GM12878 (cell line): ENCODE measurements at regions not wholly inside any gene's neighbourhood (a gene's known extent, or its start where the extent isn't known, plus 50 kb on each side); places are given as distances from the start of the nearest gene placed in this dataset.

Experiments used
- ATAC-seq: fragments of 200-7000 bp; cut with Tn5 transposase; 3 replicates; pipeline ENCODE4 v1.9.1; 2020; ENCODE audit warnings: mild to moderate bottlenecking, moderate library complexity
- BruUV-seq: library from RNA; stranded (reverse); fragments of 400-500 nt; replicated peaks from 2 replicates; lab custom pipeline; 2021; lab: Mats Ljungman, UMichigan
- CTCF ChIA-PET: fragments of 300-600 bp; sonication (Branson Sonifier 250); formaldehyde crosslinking; extraction: SDS; loops from one replicate; lab custom pipeline; 2021; ENCODE audit warnings: inconsistent platforms; lab: Yijun Ruan, JAX
- POLR2A ChIA-PET: fragments of 350-600 bp; formaldehyde crosslinking; extraction: SDS; loops from one replicate; lab custom pipeline; 2021; ENCODE audit warnings: inconsistent platforms; lab: Charles Lee
- RAD21 ChIA-PET: fragments of 300-600 bp; sonication (Branson Sonifier 250); formaldehyde crosslinking; loops from one replicate; lab custom pipeline; 2023; ENCODE audit warnings: antibody characterized with exemption; ENCODE audit not compliant: unreplicated experiment; lab: Charles Lee
- SMC1A ChIA-PET: fragments of 300-600 bp; sonication (Branson Sonifier 250); formaldehyde crosslinking; loops from one replicate; lab custom pipeline; 2023; ENCODE audit not compliant: unreplicated experiment, uncharacterized antibody; lab: Charles Lee
- DNase-seq: peaks from one replicate; pipeline ENCODE4 v3.0.0-alpha.2; 2011; ENCODE audit warnings: low read depth, low spot score
- FAIRE-seq: peaks from 3 replicates; lab custom pipeline; 2011; peaks lifted over from hg19 to GRCh38; lab: Jason Lieb, UNC
- H2AFZ ChIP-seq: 2 replicates; pipeline ENCODE4 v1.6.0; 2011; ENCODE audit warnings: low read depth, low read length, control low read depth; ENCODE audit not compliant: control insufficient read depth
- H3K27ac ChIP-seq: 2 replicates; pipeline ENCODE4 v1.5.1; 2011; ENCODE audit warnings: control low read depth; ENCODE audit not compliant: control insufficient read depth, insufficient read depth
- H3K27me3 ChIP-seq, 2 experiments: replicated peaks in 1 of 2; 2 replicates each; pipeline versions ENCODE4 v1.6.0 to v1.6.1; 2011; ENCODE audit warnings: low read length in 1 of 2; ENCODE audit not compliant: control insufficient read depth in 2 of 2, insufficient read depth in 2 of 2
- H3K36me3 ChIP-seq, 2 experiments: 2 replicates each; pipeline ENCODE4 v1.5.1; 2011; ENCODE audit warnings: low read length in 1 of 2; ENCODE audit not compliant: control insufficient read depth in 2 of 2, insufficient read depth in 2 of 2
- H3K4me1 ChIP-seq: 2 replicates; pipeline ENCODE4 v1.6.1; 2011; ENCODE audit warnings: mild to moderate bottlenecking, low read length, moderate library complexity, mixed read lengths; ENCODE audit not compliant: control insufficient read depth, insufficient read depth
- H3K4me2 ChIP-seq: 2 replicates; pipeline ENCODE4 v1.6.0; 2011; ENCODE audit warnings: control low read depth; ENCODE audit not compliant: control insufficient read depth, insufficient read depth
- H3K4me3 ChIP-seq: fragments of 200-600 bp; sonication (generic); 2 replicates; pipeline ENCODE4 v1.5.1; 2016
- H3K79me2 ChIP-seq: 2 replicates; pipeline ENCODE4 v1.6.0; 2011; ENCODE audit warnings: low read length; ENCODE audit not compliant: control insufficient read depth, insufficient read depth
- H3K9ac ChIP-seq: 2 replicates; pipeline ENCODE4 v1.8.0; 2011; ENCODE audit warnings: low read length, control low read depth, mixed read lengths; ENCODE audit not compliant: control insufficient read depth, insufficient read depth
- H3K9me3 ChIP-seq: replicated peaks from 3 replicates; pipeline ENCODE4 v1.5.1; 2011; ENCODE audit warnings: mild to moderate bottlenecking, low read length; ENCODE audit not compliant: control insufficient read depth, insufficient read depth
- H4K20me1 ChIP-seq: 2 replicates; pipeline ENCODE4 v1.6.0; 2011; ENCODE audit not compliant: control insufficient read depth, insufficient read depth
- CREM ChIP-seq: IDR thresholded peaks from 2 replicates; pipeline ENCODE4 v1.6.1; 2014; ENCODE audit warnings: antibody characterized with exemption, low read depth
- KAT2A ChIP-seq: conservative IDR thresholded peaks from 2 replicates; pipeline ENCODE4 v1.6.1; 2011; ENCODE audit warnings: low read depth, low read length; ENCODE audit not compliant: control insufficient read depth
- SUPT20H ChIP-seq: IDR thresholded peaks from 2 replicates; pipeline ENCODE4 v1.6.1; 2011; ENCODE audit warnings: low read depth, mild to moderate bottlenecking, low read length, moderate library complexity, borderline replicate concordance; ENCODE audit not compliant: control insufficient read depth
- TAF1 ChIP-seq: IDR thresholded peaks from 2 replicates; pipeline ENCODE4 v1.6.1; 2011; ENCODE audit warnings: mild to moderate bottlenecking, low read depth, low read length, borderline replicate concordance
- in situ Hi-C: fragments of 300-500 bp; cut with MboI; formaldehyde crosslinking; loops from 9 replicates; pipeline ENCODE4 v1.14.3; 2018; ENCODE audit warnings: mixed read lengths
- intact Hi-C: fragments of 100-400 bp; cut with micrococcal nuclease; formaldehyde crosslinking; loops from one replicate; pipeline ENCODE4 v1.14.2; 2022; ENCODE audit not compliant: unreplicated experiment
- TF ChIP-seq, protein P1 (sequence below): fragments of 450-650 bp; IDR thresholded peaks from 2 replicates; pipeline ENCODE4 v1.6.1; 2014; ENCODE audit warnings: mild to moderate bottlenecking
- TF ChIP-seq, protein P2 (sequence below): fragments of 450-650 bp; formaldehyde crosslinking; IDR thresholded peaks from 2 replicates; pipeline ENCODE4 v1.5.0; 2022; ENCODE audit warnings: mild to moderate bottlenecking, missing genetic modification characterization
- TF ChIP-seq, protein P3 (sequence below): IDR thresholded peaks from 2 replicates; pipeline ENCODE4 v1.6.1; 2012; ENCODE audit warnings: improper control_type of control experiment, low read depth, low read length; ENCODE audit not compliant: insufficient replicate concordance
- TF ChIP-seq, protein P4 (sequence below): fragments of 450-650 bp; IDR thresholded peaks from 2 replicates; pipeline ENCODE4 v1.6.1; 2017; ENCODE audit warnings: mild to moderate bottlenecking, moderate library complexity

DNA sequence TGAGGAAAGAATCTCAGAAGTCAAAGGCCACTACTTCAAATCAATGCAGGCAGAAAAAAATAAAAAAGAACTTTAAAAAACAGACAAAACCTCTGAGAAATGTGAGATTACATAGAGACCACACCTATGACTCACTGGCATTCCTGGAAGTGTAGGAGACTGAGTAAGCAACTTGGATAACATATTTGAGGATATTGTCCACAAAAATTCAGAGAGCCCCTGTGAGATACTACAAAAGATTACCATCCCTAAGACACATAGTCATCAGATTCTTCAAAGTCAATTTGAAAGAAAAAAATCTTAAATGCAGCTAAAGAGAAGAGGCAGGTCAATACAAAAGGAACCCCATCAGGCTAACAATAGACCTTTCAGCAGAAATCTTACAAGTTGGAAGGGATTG is 887.3 kb downstream of the NTRK3 start:
- RAD21 ChIA-PET = no interaction called here
- Histone ChIP-seq H3K9ac (no peak overlapping the region), H3K4me2 (no peak overlapping the region), H4K20me1 (no peaks in the 10 kb centered on the region), H3K36me3 (no peaks in the 10 kb centered on the region), H3K79me2 (no peaks in the 10 kb centered on the region), H3K9me3 (no peaks in the 10 kb centered on the region), H2AFZ (no peak overlapping the region), H3K27ac (no peak overlapping the region), H3K4me3 (no peak overlapping the region), H3K27me3 (no peaks in the 10 kb centered on the region), H3K4me1 (no peaks in the 10 kb centered on the region)
- SMC1A ChIA-PET = no interaction called here
- POLR2A ChIA-PET = no interaction called here
- CTCF ChIA-PET = no interaction called here
- no peak for FAIRE-seq
- in situ Hi-C loops = no loop called here
- no peak for ATAC-seq
- intact Hi-C loops = no loop called here
- BruUV-seq = no TSS peak
- no peak for DNase-seq
- TF ChIP-seq, protein P1, sequence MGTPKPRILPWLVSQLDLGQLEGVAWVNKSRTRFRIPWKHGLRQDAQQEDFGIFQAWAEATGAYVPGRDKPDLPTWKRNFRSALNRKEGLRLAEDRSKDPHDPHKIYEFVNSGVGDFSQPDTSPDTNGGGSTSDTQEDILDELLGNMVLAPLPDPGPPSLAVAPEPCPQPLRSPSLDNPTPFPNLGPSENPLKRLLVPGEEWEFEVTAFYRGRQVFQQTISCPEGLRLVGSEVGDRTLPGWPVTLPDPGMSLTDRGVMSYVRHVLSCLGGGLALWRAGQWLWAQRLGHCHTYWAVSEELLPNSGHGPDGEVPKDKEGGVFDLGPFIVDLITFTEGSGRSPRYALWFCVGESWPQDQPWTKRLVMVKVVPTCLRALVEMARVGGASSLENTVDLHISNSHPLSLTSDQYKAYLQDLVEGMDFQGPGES = no peak
- TF ChIP-seq, protein P2, sequence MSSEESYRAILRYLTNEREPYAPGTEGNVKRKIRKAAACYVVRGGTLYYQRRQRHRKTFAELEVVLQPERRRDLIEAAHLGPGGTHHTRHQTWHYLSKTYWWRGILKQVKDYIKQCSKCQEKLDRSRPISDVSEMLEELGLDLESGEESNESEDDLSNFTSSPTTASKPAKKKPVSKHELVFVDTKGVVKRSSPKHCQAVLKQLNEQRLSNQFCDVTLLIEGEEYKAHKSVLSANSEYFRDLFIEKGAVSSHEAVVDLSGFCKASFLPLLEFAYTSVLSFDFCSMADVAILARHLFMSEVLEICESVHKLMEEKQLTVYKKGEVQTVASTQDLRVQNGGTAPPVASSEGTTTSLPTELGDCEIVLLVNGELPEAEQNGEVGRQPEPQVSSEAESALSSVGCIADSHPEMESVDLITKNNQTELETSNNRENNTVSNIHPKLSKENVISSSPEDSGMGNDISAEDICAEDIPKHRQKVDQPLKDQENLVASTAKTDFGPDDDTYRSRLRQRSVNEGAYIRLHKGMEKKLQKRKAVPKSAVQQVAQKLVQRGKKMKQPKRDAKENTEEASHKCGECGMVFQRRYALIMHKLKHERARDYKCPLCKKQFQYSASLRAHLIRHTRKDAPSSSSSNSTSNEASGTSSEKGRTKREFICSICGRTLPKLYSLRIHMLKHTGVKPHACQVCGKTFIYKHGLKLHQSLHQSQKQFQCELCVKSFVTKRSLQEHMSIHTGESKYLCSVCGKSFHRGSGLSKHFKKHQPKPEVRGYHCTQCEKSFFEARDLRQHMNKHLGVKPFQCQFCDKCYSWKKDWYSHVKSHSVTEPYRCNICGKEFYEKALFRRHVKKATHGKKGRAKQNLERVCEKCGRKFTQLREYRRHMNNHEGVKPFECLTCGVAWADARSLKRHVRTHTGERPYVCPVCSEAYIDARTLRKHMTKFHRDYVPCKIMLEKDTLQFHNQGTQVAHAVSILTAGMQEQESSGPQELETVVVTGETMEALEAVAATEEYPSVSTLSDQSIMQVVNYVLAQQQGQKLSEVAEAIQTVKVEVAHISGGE (CRISPR knock-in tag) = no peak
- TF ChIP-seq SUPT20H (no peak), KAT2A (no peak), TAF1 (no peak), CREM (no peak)
- TF ChIP-seq, protein P3, sequence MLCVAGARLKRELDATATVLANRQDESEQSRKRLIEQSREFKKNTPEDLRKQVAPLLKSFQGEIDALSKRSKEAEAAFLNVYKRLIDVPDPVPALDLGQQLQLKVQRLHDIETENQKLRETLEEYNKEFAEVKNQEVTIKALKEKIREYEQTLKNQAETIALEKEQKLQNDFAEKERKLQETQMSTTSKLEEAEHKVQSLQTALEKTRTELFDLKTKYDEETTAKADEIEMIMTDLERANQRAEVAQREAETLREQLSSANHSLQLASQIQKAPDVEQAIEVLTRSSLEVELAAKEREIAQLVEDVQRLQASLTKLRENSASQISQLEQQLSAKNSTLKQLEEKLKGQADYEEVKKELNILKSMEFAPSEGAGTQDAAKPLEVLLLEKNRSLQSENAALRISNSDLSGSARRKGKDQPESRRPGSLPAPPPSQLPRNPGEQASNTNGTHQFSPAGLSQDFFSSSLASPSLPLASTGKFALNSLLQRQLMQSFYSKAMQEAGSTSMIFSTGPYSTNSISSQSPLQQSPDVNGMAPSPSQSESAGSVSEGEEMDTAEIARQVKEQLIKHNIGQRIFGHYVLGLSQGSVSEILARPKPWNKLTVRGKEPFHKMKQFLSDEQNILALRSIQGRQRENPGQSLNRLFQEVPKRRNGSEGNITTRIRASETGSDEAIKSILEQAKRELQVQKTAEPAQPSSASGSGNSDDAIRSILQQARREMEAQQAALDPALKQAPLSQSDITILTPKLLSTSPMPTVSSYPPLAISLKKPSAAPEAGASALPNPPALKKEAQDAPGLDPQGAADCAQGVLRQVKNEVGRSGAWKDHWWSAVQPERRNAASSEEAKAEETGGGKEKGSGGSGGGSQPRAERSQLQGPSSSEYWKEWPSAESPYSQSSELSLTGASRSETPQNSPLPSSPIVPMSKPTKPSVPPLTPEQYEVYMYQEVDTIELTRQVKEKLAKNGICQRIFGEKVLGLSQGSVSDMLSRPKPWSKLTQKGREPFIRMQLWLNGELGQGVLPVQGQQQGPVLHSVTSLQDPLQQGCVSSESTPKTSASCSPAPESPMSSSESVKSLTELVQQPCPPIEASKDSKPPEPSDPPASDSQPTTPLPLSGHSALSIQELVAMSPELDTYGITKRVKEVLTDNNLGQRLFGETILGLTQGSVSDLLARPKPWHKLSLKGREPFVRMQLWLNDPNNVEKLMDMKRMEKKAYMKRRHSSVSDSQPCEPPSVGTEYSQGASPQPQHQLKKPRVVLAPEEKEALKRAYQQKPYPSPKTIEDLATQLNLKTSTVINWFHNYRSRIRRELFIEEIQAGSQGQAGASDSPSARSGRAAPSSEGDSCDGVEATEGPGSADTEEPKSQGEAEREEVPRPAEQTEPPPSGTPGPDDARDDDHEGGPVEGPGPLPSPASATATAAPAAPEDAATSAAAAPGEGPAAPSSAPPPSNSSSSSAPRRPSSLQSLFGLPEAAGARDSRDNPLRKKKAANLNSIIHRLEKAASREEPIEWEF = no peak
- TF ChIP-seq, protein P4, sequence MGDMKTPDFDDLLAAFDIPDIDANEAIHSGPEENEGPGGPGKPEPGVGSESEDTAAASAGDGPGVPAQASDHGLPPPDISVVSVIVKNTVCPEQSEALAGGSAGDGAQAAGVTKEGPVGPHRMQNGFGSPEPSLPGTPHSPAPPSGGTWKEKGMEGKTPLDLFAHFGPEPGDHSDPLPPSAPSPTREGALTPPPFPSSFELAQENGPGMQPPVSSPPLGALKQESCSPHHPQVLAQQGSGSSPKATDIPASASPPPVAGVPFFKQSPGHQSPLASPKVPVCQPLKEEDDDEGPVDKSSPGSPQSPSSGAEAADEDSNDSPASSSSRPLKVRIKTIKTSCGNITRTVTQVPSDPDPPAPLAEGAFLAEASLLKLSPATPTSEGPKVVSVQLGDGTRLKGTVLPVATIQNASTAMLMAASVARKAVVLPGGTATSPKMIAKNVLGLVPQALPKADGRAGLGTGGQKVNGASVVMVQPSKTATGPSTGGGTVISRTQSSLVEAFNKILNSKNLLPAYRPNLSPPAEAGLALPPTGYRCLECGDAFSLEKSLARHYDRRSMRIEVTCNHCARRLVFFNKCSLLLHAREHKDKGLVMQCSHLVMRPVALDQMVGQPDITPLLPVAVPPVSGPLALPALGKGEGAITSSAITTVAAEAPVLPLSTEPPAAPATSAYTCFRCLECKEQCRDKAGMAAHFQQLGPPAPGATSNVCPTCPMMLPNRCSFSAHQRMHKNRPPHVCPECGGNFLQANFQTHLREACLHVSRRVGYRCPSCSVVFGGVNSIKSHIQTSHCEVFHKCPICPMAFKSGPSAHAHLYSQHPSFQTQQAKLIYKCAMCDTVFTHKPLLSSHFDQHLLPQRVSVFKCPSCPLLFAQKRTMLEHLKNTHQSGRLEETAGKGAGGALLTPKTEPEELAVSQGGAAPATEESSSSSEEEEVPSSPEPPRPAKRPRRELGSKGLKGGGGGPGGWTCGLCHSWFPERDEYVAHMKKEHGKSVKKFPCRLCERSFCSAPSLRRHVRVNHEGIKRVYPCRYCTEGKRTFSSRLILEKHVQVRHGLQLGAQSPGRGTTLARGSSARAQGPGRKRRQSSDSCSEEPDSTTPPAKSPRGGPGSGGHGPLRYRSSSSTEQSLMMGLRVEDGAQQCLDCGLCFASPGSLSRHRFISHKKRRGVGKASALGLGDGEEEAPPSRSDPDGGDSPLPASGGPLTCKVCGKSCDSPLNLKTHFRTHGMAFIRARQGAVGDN = no peak
